Breast epithelium (tissue), 3 donors: ENCODE measurements at regions not wholly inside any gene's neighbourhood (a gene's known extent, or its start where the extent isn't known, plus 50 kb on each side); places are given as distances from the start of the nearest gene placed in this dataset.

Source experiments
- CTCF ChIP-seq, 3 donors: fragments of 450-650 bp; IDR thresholded peaks; one replicate each; pipeline ENCODE4 v1.5.1; 2016 to 2017; ENCODE audit warnings: antibody characterized with exemption in 3 of 3, mild to moderate bottlenecking in 3 of 3, moderate library complexity in 3 of 3
- POLR2A ChIP-seq: fragments of 450-650 bp; IDR thresholded peaks from one replicate; pipeline ENCODE4 v1.6.1; 2016; ENCODE audit warnings: antibody characterized with exemption, mild to moderate bottlenecking, moderate library complexity
- POLR2AphosphoS5 ChIP-seq, 3 donors: sonication (generic); formaldehyde crosslinking; IDR thresholded peaks; one replicate each; pipeline ENCODE4 v1.6.1; 2017; ENCODE audit warnings: antibody characterized with exemption in 3 of 3

- TF ChIP-seq CTCF (IDR thresholded peaks at IDR 0.05) (no peak), POLR2AphosphoS5 (IDR thresholded peaks at IDR 0.05) (no peak), POLR2A (no peak)
These were observed 140.9 kb upstream of the DMRT1 start for GRCh38 chr9:700365-701282.
